AG04449 (cell line): ENCODE measurements at regions not wholly inside any gene's neighbourhood (a gene's known extent, or its start where the extent isn't known, plus 50 kb on each side); places are given as distances from the start of the nearest gene placed in this dataset.

Experiments
- CTCF ChIA-PET: fragments of 350-600 bp; formaldehyde crosslinking; extraction: SDS; loops from one replicate; lab custom pipeline; 2021; ENCODE audit warnings: antibody characterized with exemption; lab: Yijun Ruan, JAX
- POLR2A ChIA-PET: fragments of 400-600, 350-600 bp; formaldehyde crosslinking; extraction: SDS; loops from one replicate; lab custom pipeline; 2020; ENCODE audit warnings: antibody characterized with exemption, inconsistent platforms; lab: Yijun Ruan, JAX
- DNase-seq: peaks from one replicate; pipeline ENCODE4 v3.0.0-alpha.2; 2010; ENCODE audit warnings: low read depth, low spot score
- H3K4me3 ChIP-seq: 2 replicates; pipeline ENCODE4 v1.5.1; 2011; ENCODE audit warnings: low read depth, mild to moderate bottlenecking, control low read depth, low read length
- TF ChIP-seq, protein P1 (sequence below): IDR thresholded peaks from one replicate; pipeline ENCODE4 v1.5.1; 2011; ENCODE audit warnings: mild to moderate bottlenecking, moderate library complexity, low read length, control low read depth, inconsistent platforms; ENCODE audit not compliant: insufficient read depth; ENCODE audit errors: missing control alignments

DNA sequence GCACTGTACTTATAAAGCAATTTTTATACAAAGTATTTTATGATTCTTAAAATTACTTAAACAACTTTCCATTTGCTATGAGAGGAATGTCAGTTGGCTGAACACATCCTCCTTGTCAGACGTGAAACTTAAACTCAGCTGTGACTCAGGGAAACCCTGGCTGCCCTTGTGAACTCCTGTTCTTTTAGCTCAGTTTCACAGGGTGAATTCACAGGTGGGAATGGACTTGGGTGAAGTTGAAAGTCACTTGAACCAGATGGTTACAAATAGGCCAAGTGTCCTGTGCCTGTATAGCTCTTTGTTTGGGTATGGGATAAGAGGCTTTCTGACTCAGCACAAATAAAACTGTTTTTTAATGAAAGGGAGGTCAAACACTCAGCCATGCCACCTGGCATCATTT lies 67.4 kb upstream of the FAM47B start:
- H3K4me3 ChIP-seq = no peak overlapping the region
- TF ChIP-seq, protein P1, sequence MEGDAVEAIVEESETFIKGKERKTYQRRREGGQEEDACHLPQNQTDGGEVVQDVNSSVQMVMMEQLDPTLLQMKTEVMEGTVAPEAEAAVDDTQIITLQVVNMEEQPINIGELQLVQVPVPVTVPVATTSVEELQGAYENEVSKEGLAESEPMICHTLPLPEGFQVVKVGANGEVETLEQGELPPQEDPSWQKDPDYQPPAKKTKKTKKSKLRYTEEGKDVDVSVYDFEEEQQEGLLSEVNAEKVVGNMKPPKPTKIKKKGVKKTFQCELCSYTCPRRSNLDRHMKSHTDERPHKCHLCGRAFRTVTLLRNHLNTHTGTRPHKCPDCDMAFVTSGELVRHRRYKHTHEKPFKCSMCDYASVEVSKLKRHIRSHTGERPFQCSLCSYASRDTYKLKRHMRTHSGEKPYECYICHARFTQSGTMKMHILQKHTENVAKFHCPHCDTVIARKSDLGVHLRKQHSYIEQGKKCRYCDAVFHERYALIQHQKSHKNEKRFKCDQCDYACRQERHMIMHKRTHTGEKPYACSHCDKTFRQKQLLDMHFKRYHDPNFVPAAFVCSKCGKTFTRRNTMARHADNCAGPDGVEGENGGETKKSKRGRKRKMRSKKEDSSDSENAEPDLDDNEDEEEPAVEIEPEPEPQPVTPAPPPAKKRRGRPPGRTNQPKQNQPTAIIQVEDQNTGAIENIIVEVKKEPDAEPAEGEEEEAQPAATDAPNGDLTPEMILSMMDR = no peak
- no peak for DNase-seq
- ChIA-PET POLR2A (interaction anchor here (0.9 kb wide), 1 partner anchor 26 kb away, joined by 3 read pairs; no protein-coding TSS in a partner anchor), CTCF (no interaction called here)

DNA sequence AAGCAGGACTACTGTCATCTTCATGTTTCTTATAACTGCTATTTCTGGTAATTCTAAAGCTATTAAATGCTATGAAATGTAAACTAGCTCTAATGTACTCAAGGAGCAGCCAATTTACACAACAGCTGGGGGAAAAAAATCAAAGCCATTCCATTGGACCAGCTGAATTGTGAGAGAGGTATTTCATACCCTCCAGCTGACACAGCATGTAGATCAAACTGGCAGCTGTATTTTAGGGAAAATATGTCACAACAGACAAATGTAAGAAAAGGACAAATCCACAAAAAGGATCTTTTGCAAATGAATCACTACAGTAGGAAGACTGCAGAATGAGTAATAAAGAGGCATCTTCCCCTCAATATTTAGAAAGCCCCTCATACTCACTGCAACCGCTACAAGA lies 65.2 kb upstream of the FAM47B start:
- TF ChIP-seq, protein P1 = no peak

GRCh38 chrX:34879346-34879745 lies 63.2 kb upstream of the FAM47B start:
- no peak for DNase-seq

More for the DNA sequence above, 65.2 kb upstream of the FAM47B start:
- POLR2A ChIA-PET = no interaction called here
- no peak overlapping the region for H3K4me3 ChIP-seq
- CTCF ChIA-PET = interaction anchor here (1.3 kb wide), 1 partner anchor 236 kb away, joined by 3 read pairs; no protein-coding TSS in a partner anchor
- no peak for DNase-seq

GRCh38 chrX:34879886-34880285 lies 62.7 kb upstream of the FAM47B start:
- TF ChIP-seq, protein P1 = no peak
- no peak for DNase-seq
- ChIA-PET CTCF (interaction anchor here (1.5 kb wide), 1 partner anchor 242 kb away, joined by 5 read pairs; no protein-coding TSS in a partner anchor), POLR2A (no interaction called here)
- H3K4me3 ChIP-seq = no peak overlapping the region

More at GRCh38 chrX:34879346-34879745, 63.2 kb upstream of the FAM47B start:
- CTCF ChIA-PET = no interaction called here
- no peak overlapping the region for H3K4me3 ChIP-seq
- TF ChIP-seq, protein P1 = no peak
- POLR2A ChIA-PET = no interaction called here

DNA sequence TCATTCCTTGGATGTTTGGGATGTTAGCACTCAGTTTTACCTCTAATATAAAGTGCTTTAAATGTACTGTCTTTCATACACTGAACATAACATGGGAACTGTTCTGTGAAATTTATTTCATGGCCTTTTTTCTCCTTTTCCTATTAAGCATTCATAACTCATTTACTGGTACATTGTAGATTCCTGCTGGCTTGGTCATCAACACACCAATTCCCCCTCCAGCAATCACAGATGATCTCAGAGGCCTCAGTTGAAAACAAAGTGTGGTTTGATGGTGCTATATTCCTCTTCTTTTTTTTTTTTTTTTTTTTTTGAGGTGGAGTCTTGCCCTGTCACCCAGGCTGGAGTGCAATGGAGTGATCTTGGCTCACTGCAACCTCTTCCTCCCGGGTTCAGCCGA lies 61.9 kb upstream of the FAM47B start:
- ChIA-PET POLR2A (no interaction called here), CTCF (interaction anchor here (1.5 kb wide), 1 partner anchor 242 kb away, joined by 5 read pairs; no protein-coding TSS in a partner anchor)
- TF ChIP-seq, protein P1 = no peak
- H3K4me3 ChIP-seq = no peak overlapping the region
- no peak for DNase-seq

DNA sequence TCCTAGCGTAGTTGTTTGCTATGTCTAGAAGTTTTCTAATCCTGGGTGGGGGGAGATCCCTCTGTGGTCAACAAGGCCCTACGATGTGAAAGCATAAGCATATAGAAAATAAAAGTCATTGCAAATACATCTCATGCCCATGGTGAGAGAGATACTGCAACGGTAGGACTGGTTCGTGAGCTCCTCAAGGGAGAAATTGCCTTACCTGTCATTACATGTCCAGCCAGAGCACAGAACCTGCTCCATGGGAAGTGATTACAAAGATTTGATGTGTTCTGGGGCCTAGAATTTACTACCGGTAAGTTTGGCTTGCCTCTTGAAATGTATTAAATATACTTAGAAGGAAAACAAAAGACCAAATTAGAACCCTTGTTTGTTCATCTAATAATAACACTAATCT lies 60.9 kb upstream of the FAM47B start:
- no peak overlapping the region for H3K4me3 ChIP-seq
- TF ChIP-seq, protein P1 = no peak
- ChIA-PET CTCF (interaction anchor here (1.4 kb wide), 1 partner anchor 10 kb away, joined by 3 read pairs; no protein-coding TSS in a partner anchor), POLR2A (no interaction called here)
- no peak for DNase-seq
